ENCODE measurements at regions not wholly inside any gene's neighbourhood (a gene's known extent, or its start where the extent isn't known, plus 50 kb on each side); places are given as distances from the start of the nearest gene placed in this dataset.

DNA sequence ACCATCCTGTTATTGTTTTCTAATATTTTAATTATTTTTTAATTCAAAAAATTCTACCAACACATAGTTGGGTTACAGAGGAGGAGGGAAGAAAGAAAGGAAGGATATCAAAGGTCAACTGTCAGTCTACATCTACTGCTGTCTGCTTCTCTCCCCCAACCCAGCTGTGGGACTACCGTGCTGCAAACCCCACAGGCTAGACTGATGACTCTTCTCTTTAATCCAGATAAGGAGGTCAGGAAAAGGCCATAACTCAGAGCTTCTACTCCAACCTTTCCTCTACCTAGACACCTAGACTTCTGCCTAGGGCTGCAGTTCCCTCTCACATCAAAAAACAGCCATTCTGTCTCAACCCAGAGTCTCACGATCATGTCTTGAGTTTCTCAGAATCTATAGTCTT lies 124.2 kb upstream of the ETV3 start:
- TF ChIP-seq EP300 (IDR thresholded peaks at IDR 0.05) (no peak), POLR2A (IDR thresholded peaks at IDR 0.05) (no peak)
- TF ChIP-seq, protein P1, sequence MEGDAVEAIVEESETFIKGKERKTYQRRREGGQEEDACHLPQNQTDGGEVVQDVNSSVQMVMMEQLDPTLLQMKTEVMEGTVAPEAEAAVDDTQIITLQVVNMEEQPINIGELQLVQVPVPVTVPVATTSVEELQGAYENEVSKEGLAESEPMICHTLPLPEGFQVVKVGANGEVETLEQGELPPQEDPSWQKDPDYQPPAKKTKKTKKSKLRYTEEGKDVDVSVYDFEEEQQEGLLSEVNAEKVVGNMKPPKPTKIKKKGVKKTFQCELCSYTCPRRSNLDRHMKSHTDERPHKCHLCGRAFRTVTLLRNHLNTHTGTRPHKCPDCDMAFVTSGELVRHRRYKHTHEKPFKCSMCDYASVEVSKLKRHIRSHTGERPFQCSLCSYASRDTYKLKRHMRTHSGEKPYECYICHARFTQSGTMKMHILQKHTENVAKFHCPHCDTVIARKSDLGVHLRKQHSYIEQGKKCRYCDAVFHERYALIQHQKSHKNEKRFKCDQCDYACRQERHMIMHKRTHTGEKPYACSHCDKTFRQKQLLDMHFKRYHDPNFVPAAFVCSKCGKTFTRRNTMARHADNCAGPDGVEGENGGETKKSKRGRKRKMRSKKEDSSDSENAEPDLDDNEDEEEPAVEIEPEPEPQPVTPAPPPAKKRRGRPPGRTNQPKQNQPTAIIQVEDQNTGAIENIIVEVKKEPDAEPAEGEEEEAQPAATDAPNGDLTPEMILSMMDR (IDR thresholded peaks at IDR 0.05), result no peak

Data from tibial nerve (tissue), 4 donors.